B cell (primary cell): ENCODE measurements at regions not wholly inside any gene's neighbourhood (a gene's known extent, or its start where the extent isn't known, plus 50 kb on each side); places are given as distances from the start of the nearest gene placed in this dataset.

Experiments used
- ATAC-seq: fragments of 200-7000 bp; cut with Tn5 transposase; one replicate; pipeline ENCODE4 v1.10.0; 2021; ENCODE audit warnings: low read depth, mild to moderate bottlenecking, moderate number of reproducible peaks, moderate library complexity
- CTCF ChIA-PET: fragments of 350-600 bp; sonication (Branson Sonifier 250); formaldehyde crosslinking; loops from one replicate; lab custom pipeline; 2021; ENCODE audit warnings: antibody characterized with exemption, inconsistent platforms; lab: Charles Lee
- POLR2A ChIA-PET: fragments of 350-600 bp; sonication (Branson Sonifier 250); formaldehyde crosslinking; loops from one replicate; lab custom pipeline; 2021; ENCODE audit warnings: antibody characterized with exemption; lab: Charles Lee
- DNase-seq: peaks from one replicate; pipeline ENCODE4 v3.0.0; 2013
- H2AFZ ChIP-seq: 2 replicates; pipeline ENCODE4 v1.6.1; 2012; ENCODE audit warnings: mild to moderate bottlenecking, low read depth, low read length; ENCODE audit not compliant: insufficient read depth, poor library complexity, severe bottlenecking
- H3K27ac ChIP-seq, 2 donors: 1 replicate in 1 of 2; 2 replicates in 1 of 2; pipeline ENCODE4 v1.5.1; 2012 to 2013; ENCODE audit warnings: low read length in 2 of 2, mild to moderate bottlenecking in 2 of 2, moderate library complexity in 1 of 2
- H3K27me3 ChIP-seq, 4 experiments: fragments of 200-600 bp in 1 of 4; sonication (generic) in 1 of 4; replicated peaks in 1 of 4; 1 replicate in 2 of 4; 2 replicates in 2 of 4; pipeline versions ENCODE4 v1.6.1 to v1.7.0; 2013 to 2016; ENCODE audit warnings: low read length in 3 of 4, mild to moderate bottlenecking in 2 of 4, mixed read lengths in 1 of 4, moderate library complexity in 1 of 4; ENCODE audit not compliant: insufficient read depth in 4 of 4, control insufficient read depth in 3 of 4; ENCODE audit errors: control extremely low read depth in 1 of 4
- H3K36me3 ChIP-seq, 2 experiments: replicated peaks in 1 of 2; 1 replicate in 1 of 2; 2 replicates in 1 of 2; pipeline versions ENCODE4 v1.6.1 to v1.7.1; 2013; ENCODE audit warnings: low read length in 1 of 2; ENCODE audit not compliant: insufficient read depth in 2 of 2, control insufficient read depth in 1 of 2; ENCODE audit errors: control extremely low read depth in 1 of 2, extremely low read depth in 1 of 2
- H3K4me1 ChIP-seq, 2 donors: fragments of 200-600 bp in 1 of 2; sonication (generic) in 1 of 2; 1 replicate in 1 of 2; 2 replicates in 1 of 2; pipeline versions ENCODE4 v1.5.1 to v1.6.1; 2013 to 2017; ENCODE audit warnings: low read length in 2 of 2; ENCODE audit not compliant: control insufficient read depth in 2 of 2, insufficient read depth in 2 of 2
- H3K4me2 ChIP-seq: replicated peaks from 2 replicates; pipeline ENCODE3; 2012; ENCODE audit warnings: mild to moderate bottlenecking, low read depth, low read length; ENCODE audit not compliant: poor library complexity, severe bottlenecking
- H3K4me3 ChIP-seq, 5 experiments: fragments of 200-600 bp in 1 of 5; sonication (generic) in 1 of 5; 1 replicate in 3 of 5; 2 replicates in 2 of 5; pipeline versions ENCODE4 v1.5.1 to v1.7.0; 2011 to 2016; ENCODE audit warnings: low read length in 4 of 5, mild to moderate bottlenecking in 4 of 5, low read depth in 2 of 5, control low read depth in 1 of 5, moderate library complexity in 1 of 5; ENCODE audit not compliant: insufficient read depth in 1 of 5; ENCODE audit errors: control extremely low read depth in 1 of 5, extremely low read depth in 1 of 5
- H3K79me2 ChIP-seq: fragments of 200-600 bp; sonication (generic); one replicate; pipeline ENCODE4 v1.6.0; 2016; ENCODE audit warnings: low read length; ENCODE audit not compliant: control insufficient read depth, insufficient read depth
- H3K9ac ChIP-seq: fragments of 200-600 bp; sonication (generic); 2 replicates; pipeline ENCODE4 v1.6.1; 2017; ENCODE audit warnings: mild to moderate bottlenecking, low read length, moderate library complexity
- H3K9me3 ChIP-seq, 3 donors: one replicate each; pipeline versions ENCODE4 v1.6.1 to v1.7.1; 2013; ENCODE audit warnings: low read length in 2 of 3; ENCODE audit not compliant: control insufficient read depth in 2 of 3, insufficient read depth in 1 of 3; ENCODE audit errors: control extremely low read depth in 1 of 3
- H4K20me1 ChIP-seq: 2 replicates; pipeline ENCODE4 v1.6.0; 2012; ENCODE audit warnings: mild to moderate bottlenecking, low read length; ENCODE audit not compliant: insufficient read depth, control insufficient read depth, poor library complexity, severe bottlenecking
- H3K27ac Mint-ChIP-seq: one replicate; pipeline ENCODE4 v1.8.0; 2021; ENCODE audit warnings: mixed read lengths
- H3K27me3 Mint-ChIP-seq: one replicate; pipeline ENCODE4 v1.8.0; 2021; ENCODE audit warnings: mixed read lengths
- H3K4me1 Mint-ChIP-seq: one replicate; pipeline ENCODE4 v1.8.0; 2021; ENCODE audit warnings: mixed read lengths
- H3K4me3 Mint-ChIP-seq: one replicate; pipeline ENCODE4 v1.8.0; 2021; ENCODE audit warnings: mixed read lengths
- H3K9me3 Mint-ChIP-seq: one replicate; pipeline ENCODE4 v1.8.0; 2022; ENCODE audit warnings: mixed read lengths; ENCODE audit not compliant: insufficient read depth
- EZH2 ChIP-seq: IDR thresholded peaks from 2 replicates; pipeline ENCODE4 v1.6.1; 2012; ENCODE audit warnings: borderline replicate concordance, low read depth, mild to moderate bottlenecking, moderate library complexity, low read length; ENCODE audit not compliant: insufficient read depth, poor library complexity, severe bottlenecking
- WGBS: methylation state at CpG from one replicate; pipeline ENCODE4 v1.1.5; 2013; ENCODE audit warnings: missing lambda C conversion rate; ENCODE audit not compliant: insufficient coverage; 5-methylcytosine and 5-hydroxymethylcytosine counted together
- intact Hi-C: fragments of 100-400 bp; cut with micrococcal nuclease; formaldehyde crosslinking; loops from one replicate; pipeline ENCODE4 v1.10.0; 2022
- TF ChIP-seq, protein P1 (sequence below): fragments of 200-600 bp; IDR thresholded peaks from one replicate; pipeline ENCODE4 v1.8.0; 2022; ENCODE audit warnings: antibody characterized with exemption, mild to moderate bottlenecking

DNA sequence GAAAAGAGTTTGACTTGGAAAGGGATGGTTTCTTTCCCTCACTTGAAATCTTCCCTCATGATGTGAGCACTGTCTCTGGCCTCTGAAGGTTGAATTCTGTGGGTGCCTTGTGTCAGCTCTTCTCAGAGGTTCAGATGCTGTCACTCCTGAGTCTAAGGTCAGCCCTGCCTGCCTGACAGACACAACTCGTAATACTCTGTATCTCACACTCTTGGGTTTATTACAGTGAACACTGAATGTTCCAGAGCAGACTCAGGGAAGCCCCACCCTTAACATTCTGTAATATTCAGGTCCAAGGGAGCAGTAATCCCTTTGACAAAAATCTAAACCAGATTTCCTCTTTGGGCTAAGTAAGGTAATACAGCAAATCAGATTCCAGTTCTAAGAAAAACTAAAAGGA, 837.8 kb downstream of the QKI start:
- ATAC-seq: no peak
- Mint-ChIP-seq H3K4me1 (no peaks in the 10 kb centered on the region), H3K27ac (no peak overlapping the region), H3K27me3 (no peaks in the 10 kb centered on the region), H3K9me3 (no peaks in the 10 kb centered on the region), H3K4me3 (no peak overlapping the region)
- no peak overlapping the region for H3K27ac ChIP-seq
- no peak overlapping the region for H3K4me3 ChIP-seq
- no peak overlapping the region for H3K4me2 ChIP-seq
- ChIA-PET CTCF (no interaction called here), POLR2A (no interaction called here)
- no peaks in the 10 kb centered on the region for H3K36me3 ChIP-seq
- H4K20me1 ChIP-seq: no peaks in the 10 kb centered on the region
- WGBS: 70% methylated on average over 1 of the region's 1 CpG
- H3K4me1 ChIP-seq: no peaks in the 10 kb centered on the region
- H2AFZ ChIP-seq: no peak overlapping the region
- DNase-seq: no peak
- no peaks in the 10 kb centered on the region for H3K79me2 ChIP-seq
- TF ChIP-seq, protein P1, sequence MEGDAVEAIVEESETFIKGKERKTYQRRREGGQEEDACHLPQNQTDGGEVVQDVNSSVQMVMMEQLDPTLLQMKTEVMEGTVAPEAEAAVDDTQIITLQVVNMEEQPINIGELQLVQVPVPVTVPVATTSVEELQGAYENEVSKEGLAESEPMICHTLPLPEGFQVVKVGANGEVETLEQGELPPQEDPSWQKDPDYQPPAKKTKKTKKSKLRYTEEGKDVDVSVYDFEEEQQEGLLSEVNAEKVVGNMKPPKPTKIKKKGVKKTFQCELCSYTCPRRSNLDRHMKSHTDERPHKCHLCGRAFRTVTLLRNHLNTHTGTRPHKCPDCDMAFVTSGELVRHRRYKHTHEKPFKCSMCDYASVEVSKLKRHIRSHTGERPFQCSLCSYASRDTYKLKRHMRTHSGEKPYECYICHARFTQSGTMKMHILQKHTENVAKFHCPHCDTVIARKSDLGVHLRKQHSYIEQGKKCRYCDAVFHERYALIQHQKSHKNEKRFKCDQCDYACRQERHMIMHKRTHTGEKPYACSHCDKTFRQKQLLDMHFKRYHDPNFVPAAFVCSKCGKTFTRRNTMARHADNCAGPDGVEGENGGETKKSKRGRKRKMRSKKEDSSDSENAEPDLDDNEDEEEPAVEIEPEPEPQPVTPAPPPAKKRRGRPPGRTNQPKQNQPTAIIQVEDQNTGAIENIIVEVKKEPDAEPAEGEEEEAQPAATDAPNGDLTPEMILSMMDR: no peak
- TF ChIP-seq EZH2: no peak
- H3K9me3 ChIP-seq: no peaks in the 10 kb centered on the region
- intact Hi-C loops: no loop called here
- no peak overlapping the region for H3K9ac ChIP-seq
- H3K27me3 ChIP-seq: no peaks in the 10 kb centered on the region

DNA sequence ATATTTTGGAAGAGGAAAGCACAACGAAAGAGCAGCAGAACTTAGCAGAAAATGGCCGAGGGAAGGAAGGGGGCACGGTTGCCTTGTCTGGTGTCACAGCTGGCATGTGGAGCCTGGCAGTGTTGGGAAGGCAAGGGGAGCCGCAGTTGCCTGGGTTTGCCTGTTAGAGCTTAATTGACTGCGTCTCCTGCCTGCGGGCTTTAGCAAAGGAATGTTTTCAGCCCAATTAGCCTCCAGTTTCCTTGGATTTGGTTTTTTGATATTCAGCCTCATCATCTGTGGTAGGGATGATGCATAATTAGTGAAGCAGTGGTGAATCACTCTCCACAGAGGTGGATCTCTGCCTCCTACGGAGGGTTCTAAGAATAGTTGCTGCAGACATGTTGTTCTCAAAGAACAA, 832.6 kb downstream of the QKI start:
- Mint-ChIP-seq H3K27me3 (no peaks in the 10 kb centered on the region), H3K27ac (no peak overlapping the region), H3K9me3 (no peaks in the 10 kb centered on the region), H3K4me3 (no peak overlapping the region), H3K4me1 (no peaks in the 10 kb centered on the region)
- no peak overlapping the region for H2AFZ ChIP-seq
- no peaks in the 10 kb centered on the region for H3K36me3 ChIP-seq
- no peak for TF ChIP-seq EZH2
- TF ChIP-seq, protein P1: no peak
- H3K79me2 ChIP-seq: no peaks in the 10 kb centered on the region
- no peaks in the 10 kb centered on the region for H4K20me1 ChIP-seq
- CTCF ChIA-PET: no interaction called here
- no peak for DNase-seq
- H3K4me3 ChIP-seq: no peak overlapping the region
- no peaks in the 10 kb centered on the region for H3K27me3 ChIP-seq
- no peak overlapping the region for H3K27ac ChIP-seq
- no peaks in the 10 kb centered on the region for H3K4me1 ChIP-seq
- no peak for ATAC-seq
- no peaks in the 10 kb centered on the region for H3K9me3 ChIP-seq
- POLR2A ChIA-PET: no interaction called here
- H3K4me2 ChIP-seq: no peak overlapping the region
- intact Hi-C loops: no loop called here
- H3K9ac ChIP-seq: no peak overlapping the region
- 91% methylated on average over 6 of the region's 7 CpGs for WGBS
